GM12873 (cell line): ENCODE measurements at regions not wholly inside any gene's neighbourhood (a gene's known extent, or its start where the extent isn't known, plus 50 kb on each side); places are given as distances from the start of the nearest gene placed in this dataset.

Experiments
- CTCF ChIP-seq: IDR thresholded peaks from 2 replicates; pipeline ENCODE4 v1.5.1; 2012; ENCODE audit warnings: low read depth, mild to moderate bottlenecking, moderate library complexity, low read length, control low read depth; ENCODE audit not compliant: insufficient read depth; ENCODE audit errors: missing control alignments

GRCh38 chr10:62623223-62623622 lies 181.3 kb upstream of the ADO start:
- TF ChIP-seq CTCF, result no peak

DNA sequence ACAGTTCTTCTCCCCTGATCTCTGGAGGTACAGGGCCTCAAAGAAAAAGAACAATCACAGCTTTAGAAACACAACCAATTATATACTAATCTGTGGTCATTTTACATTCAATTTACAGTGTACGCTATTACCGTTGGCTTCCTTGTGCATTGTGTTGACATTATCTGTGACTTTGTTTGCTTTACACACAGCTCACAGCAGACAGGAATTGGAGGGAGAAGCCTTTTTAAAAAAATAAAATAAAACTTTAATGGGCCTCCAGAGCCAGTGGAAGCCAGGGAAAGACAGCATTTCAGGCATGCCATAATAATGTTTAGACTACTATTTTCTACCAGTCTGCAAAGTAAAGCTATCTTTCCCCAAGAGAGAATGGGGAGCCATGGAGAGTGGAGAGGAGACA lies 179.0 kb upstream of the ADO start:
- TF ChIP-seq CTCF, result no peak

DNA sequence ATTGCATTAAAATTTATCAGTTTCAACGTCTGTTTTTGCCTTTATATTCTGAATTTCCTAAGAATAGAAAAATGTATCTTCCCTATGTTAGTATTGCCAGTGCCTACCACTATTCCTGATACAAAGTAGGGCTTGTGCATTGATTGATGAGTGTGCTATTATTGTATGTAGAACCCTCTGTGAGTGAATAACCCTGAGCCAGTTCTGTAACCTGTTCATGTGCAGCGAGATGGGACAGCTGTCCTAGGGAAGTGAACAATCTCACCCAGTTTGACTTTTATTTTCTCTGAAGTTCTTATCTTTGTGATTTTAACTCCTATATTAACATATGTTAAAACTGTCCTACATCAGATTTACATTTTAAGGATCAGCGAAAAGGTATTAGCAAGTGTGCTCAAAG lies 178.4 kb upstream of the ADO start:
- TF ChIP-seq CTCF, result no peak

DNA sequence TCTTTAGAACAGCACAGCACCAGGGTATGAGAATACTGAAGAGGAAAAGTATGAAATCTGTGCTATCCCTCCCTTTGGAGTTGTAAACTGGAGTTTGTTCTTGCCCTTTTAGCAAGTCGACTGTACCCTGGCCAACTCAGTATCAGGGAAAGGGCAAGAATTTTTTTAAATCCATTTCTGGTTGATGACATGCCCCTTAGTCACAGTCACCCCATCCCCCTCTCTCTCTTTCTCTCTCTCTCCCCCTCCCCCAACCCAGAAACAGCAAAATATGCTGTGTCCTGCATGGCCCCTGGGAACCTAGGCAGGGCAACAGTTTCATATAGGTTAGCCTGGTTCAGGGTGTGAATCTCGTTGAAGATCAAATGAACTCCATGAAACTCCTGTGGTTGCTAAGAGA lies 177.7 kb upstream of the ADO start:
- no peak for TF ChIP-seq CTCF

DNA sequence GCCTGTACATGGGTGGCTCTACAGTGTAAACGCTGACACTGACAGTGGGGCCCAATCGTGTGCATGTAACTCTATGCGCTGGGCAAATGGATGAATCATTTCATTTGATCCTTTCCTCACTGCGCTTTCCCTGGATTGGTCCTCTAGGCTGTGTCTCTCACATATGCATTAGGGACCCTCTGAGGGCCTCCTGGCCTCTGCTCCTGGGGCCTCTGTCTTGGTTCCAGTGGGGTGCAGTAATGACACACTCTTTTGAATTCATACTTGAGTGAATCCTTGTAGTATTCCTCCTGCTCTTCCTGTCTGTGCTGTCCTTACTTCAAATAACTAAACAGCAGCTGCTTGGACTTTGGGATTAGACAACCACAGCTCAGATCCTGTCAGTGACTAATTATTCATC lies 176.5 kb upstream of the ADO start:
- no peak for TF ChIP-seq CTCF

DNA sequence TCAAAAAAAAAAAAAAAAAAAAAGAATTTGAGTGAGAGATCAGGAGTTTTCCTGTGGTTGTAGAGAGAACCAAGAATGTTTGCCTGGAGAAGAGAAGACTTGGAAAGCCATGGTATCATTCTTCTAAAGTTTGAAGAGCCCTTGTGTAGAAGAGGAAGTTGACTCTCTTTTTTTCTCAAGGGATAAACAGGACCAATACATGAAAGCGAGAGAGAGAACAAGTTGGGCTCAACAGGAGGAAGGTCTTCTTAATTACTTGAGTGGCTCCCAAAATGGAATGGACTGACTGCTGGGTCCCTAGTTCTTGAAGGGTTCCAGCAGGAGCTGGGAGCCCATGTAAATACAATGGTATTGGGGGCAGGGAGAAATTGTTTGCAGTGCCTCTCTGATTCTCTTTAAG lies 173.3 kb upstream of the ADO start:
- no peak for TF ChIP-seq CTCF

DNA sequence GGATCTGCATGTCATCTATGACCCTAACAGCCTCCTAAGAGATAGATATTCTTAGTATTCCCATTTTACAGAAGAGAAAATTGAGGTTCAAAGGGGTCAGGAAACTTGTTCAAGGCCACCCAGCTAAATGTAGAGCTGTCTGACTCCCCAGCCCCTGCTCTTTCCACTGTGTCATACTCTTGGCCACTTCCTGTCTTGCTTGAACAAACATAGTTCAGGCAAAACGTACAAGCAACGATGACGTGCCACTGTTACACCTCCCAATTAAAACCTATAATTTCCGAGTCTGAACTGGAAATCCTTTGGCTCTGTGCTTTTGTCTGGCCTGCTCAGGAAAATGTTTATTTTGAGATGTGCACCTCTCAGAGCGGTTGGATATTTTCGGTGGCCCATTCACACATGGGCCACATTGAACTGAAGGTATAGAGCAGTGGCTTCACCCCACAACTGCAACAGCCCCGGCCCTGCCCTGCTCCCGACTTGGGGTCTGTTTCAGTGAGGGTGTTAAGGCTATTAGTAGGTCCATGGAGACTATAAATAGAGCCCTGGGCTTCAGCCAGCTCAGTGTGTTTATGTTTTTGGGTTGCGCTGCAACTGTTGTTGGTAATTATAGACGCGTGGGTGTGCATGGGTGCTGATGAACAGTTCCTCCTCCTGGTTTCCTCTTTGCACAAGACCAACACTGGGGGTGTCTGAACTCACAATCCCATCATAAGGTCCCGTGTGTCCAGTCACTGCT lies 172.3 kb upstream of the ADO start:
- TF ChIP-seq CTCF, result peak; percentile 4
